Muscle of arm (tissue), 1 donor: ENCODE measurements at regions not wholly inside any gene's neighbourhood (a gene's known extent, or its start where the extent isn't known, plus 50 kb on each side); places are given as distances from the start of the nearest gene placed in this dataset.

Experiments
- DNase-seq: peaks from one replicate; pipeline ENCODE4 v3.0.0-alpha.2; 2013

DNA sequence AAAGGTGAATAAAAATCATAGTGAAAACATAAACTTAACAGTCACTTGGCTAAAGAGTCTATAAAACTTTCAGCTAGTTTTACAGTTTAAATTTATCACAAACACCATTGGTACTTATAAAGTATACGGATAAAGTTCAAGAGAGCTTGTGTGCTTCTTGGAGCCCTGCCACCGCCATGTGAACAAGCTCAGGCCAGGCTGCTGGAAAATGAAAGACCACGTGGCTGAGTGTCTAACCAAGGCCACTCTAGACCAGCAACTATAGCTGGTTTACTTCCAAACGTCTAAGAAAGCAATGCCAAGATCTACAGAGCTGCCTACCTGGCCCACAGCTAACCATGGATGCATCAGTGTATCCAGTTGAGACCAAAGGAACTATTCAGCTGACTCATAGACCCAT, 66.3 kb upstream of the API5 start:
- no peak for DNase-seq

- DNase-seq, result no peak
These were observed 61.5 kb upstream of the API5 start for GRCh38 chr11:43250309-43250708.

DNA sequence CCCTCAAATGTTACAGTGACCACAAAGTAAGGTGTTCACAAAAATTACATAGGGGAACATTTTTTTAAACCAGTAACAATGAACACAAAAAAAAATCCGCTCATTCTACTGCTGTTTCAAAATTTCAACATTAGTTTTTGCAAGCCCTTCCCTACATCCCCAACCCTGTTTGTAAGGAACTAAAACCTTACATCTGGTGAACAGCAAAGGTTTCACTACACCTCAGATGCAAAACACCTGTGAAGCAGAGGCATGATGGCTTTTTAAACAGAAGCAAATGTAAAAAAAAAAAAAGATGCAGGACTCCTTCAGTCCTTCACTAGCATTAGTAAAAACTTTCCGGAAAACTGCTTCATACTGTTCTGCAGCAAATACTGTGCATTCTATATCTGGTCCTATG, 50.0 kb upstream of the API5 start:
- DNase-seq, result no peak
